IPS-NIHi7 (cell line): ENCODE measurements at regions not wholly inside any gene's neighbourhood (a gene's known extent, or its start where the extent isn't known, plus 50 kb on each side); places are given as distances from the start of the nearest gene placed in this dataset.

Source experiments
- DNase-seq: peaks from one replicate; pipeline ENCODE4 v3.0.0; 2012; ENCODE audit warnings: mixed read lengths; ENCODE audit errors: extremely low spot score

DNA sequence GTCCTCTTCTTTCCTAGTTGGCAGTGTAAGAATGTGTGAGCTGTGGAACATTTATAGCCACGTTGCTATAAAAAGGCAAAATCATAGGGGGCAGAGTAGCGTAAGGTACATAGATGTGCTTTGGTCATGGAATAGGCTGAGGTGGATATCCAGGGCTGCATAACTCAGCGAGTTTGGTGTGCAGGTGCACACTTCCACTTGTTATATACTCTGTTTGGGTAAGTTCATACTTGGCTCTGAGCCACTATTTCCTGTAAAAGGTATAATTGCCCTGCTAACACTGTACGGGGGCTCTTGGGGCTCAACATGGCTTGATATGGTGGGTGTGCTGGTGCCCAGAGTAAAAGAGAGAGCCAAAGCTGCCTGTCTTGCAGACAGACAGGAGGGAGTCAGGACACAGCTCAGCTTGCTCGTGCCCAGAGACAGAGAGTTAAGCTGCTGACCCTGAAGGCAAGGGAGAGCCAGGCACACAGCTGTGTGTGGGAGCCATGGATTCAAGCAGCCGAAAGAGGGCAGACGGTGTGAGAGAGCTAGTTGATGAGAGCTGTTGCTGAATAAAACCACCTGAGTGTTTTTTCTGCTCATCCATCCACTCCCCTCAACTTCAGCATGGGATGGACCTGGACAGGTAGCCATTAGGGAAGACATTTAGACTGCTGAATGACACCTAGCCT lies 126.7 kb downstream of the DKK1 start:
- no peak for DNase-seq

DNA sequence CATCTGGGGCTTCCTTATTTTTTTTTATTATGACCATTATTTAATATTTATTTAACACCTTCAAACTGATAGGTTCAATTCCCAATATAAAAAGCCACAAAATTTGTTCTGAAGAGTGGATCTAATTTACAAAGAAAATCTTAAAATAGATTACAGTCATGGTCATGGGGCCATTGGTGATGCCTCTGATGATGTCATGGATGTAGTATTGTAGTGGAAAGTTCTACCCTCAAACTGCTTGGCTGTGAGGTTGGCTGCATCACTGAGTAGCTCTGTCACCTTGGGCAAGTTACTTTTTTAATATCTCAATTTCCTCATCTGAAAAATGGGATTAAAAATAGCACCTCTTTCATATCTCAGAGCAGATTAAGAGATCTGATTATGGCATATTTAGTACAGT lies 128.5 kb downstream of the DKK1 start:
- DNase-seq, result no peak

DNA sequence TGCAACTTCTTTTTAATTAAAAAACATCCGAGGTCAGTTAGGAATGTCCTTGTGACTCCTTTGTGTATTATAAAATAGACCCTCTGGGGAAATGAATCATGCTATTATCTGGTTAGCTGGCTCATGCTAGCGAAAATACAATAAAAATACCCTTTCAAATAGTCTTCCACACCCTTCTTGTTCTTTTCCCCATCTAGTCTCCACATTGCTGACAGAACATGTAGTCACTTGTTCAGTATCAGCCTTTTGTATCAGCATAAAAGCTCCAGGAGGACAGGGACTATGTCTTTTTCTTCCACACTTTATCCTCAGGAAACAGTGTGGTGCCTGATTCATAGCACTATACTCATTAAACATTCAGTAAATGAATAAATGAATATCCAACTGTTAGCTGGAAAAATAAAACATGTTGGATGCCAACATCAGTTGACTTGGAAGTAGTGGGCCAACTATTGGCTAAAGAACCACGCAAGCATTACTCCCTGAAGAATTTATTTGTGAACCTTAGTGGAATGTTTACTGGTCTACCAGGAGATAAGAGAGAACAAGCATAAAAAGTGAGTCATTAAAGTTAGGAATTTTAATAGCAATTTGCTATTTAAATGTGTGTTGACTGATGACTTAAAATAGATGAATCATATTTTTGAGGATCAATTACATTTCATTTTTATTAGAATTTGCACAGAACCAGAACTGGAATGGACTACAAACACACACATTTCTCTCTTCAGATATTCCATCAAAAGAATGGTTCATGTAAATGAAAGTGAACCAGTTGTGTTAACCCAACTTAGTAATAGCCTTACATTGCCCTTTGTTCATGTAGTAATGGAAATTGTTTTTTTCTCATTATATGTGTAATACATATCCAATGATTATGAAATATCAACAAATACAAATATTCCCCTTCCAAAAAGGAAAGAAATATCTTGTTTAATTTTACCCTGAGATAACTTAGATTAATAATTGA lies 129.6 kb downstream of the DKK1 start:
- DNase-seq, result no peak

DNA sequence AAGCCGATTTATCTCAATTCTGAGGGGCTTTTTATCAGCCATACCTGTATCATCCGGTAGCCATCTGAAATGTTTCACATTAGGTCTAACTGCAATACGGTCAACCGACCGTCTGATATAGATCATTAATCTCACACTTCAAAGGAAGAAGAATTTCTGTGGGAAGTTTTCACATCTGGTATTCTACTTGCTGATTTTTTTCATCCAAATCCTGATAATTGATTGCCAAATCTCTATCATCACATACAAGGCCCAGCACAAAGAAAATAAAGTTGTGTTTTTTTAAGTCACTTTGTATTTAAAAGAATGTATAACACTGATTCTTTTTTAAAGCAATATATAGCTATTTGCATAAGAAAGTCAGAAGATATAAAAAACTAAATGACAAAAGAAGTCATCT lies 132.3 kb downstream of the DKK1 start:
- DNase-seq, result no peak

DNA sequence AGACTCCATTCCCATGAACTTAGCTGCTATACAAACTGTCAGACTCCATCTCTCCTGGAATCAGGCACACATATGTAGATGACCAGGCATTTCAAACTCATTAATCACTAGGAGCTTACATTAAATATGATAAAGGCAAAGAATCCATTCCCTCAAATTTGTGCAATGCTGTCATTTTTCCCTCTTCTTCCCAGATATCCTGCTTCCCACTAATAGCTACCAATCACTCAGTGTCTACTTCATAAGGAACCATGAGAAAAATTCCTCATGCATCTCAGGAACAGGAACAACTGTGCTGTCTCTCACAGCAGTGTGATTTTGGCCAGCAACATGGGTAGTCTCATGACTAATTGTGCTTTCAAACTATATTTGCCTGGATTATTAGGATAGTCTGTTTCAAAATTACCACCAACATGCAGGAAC lies 133.9 kb downstream of the DKK1 start:
- DNase-seq, result no peak

DNA sequence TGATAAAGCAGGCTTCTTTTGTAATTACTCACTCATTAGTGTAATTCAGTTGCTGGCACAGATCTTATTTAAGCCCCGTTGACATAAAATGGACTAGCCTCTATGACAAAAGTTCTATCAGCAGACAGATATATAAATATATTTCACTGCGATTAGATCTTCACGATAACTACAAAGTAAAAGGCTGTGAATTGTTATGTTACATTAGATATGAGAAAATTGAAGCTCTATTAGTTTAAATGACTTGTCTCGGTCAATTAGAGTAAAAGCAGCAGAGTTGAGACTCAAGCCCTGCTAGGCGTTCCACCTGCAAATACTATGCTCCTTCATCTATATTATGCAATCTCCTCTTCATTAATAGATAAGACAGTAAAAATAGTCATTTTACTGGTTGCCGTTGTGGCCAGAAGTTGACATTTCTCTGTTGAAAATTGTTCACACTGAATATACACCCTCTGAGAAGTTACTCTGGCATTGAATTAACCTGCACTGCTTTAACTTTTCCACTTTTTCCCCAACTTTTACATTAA lies 136.7 kb downstream of the DKK1 start:
- DNase-seq, result no peak

DNA sequence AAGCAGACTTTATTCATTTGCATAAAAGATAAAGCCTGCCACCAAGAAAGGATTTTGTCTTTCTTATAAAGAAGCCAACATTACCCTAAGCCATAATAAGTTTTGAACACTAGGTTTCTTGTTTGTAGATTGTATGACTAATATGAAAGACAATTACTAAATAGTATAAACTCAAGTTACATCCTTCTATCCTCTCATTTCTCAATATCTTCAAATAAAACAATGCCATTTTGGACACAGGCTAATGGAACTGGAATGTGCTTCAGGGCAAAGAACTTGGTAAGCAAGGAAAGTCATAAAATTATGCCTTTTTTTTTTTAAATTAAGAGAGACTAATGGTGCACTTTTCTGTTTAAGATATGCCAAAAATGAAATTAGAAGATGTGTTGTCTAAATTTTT lies 137.7 kb downstream of the DKK1 start:
- no peak for DNase-seq

DNA sequence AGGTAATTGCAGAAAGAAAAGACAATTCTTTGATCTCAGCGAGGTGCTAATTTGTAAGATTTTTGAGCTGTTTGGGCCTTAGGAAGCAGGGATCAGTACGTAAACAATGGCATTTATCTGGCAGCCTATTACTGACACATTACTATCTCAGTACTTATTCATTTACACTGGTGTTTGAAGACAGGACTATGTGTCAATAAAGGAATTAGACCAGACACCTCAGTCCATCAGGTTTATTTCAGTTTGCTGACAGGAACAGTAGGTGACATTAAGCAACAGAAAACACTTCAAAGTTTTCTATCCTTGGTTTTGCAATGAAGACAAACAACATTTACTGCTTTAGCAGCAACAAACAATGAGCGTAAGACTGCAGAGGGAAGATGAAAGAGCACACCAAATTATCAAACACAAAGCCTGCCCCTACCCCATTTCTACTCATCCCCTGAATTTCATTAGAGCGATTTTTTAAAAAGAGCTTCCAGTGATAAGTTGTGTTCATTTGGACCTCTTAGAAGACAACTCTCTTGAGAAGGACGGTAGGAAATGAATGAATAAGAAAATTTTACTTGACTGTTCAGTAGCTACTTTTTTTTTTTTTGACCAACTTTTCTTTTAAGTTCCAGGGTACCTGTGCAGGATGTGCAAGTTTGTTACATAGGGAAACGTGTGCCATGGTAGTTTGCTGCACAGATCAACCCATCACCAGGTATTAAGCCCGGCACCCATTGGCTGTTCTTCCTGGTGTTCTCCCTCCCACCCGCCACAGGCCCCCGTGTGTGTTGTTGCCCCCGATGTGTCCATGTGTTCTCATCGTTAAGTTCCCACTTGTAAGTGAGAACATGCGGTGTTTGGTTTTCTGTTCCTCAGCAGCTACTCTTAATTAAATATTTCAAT lies 138.8 kb downstream of the DKK1 start:
- peak; percentile 19 for DNase-seq

DNA sequence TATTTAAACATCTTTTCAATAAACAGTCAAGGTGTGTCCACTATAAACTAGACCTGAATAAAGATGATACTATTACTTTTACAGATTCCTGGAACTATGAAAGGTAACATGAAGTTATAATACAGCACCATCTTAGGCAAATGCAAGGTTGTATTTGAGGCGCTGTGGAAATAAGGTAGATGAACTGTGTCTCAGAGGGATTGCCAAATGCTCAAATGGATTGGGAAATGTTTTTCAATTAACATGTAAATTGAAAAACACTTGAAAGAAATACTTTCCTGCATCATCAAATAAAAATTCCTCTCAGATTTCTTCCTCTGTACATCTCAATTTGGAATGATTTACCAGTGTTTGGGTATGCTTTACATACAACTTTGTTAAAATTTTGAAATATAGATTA lies 139.4 kb downstream of the DKK1 start:
- DNase-seq, result no peak

DNA sequence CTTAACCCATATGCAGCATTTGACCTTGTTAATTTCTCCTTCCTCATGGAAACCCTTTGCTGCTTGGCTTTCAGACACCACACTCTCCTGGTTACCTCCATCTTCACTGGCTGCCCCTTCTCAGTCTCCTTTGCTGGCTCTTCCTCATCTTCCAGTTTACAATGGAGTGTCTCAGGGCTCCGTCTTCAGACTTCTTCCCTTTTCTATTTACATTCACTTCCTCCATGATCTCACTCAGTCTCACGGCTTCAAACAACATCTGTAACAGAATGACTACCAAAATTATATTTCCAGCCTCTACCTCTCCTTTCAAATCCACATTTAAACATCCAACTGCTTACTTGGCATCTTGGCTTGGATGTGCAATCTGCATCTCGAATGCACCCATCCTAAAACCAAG lies 140.4 kb downstream of the DKK1 start:
- DNase-seq, result no peak

DNA sequence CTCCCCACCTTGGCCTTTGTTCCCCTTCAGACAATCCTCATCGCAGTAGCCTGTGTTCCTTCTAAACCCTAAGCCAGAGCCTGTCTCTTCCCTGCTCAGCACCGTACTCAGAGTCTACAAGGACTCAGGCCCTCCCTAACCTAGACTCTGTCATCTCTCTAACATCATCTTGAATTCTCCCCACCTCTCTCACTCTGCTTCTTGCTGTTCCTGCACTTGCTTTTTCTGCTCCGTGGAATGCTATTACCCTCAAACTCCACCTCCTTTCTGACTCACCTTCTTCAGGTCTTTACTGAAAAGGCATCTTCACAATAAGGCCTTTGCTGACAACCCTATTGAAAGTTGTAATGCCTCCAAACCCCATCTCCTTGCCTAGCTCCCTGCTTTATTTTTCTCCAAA lies 141.0 kb downstream of the DKK1 start:
- DNase-seq, result no peak

DNA sequence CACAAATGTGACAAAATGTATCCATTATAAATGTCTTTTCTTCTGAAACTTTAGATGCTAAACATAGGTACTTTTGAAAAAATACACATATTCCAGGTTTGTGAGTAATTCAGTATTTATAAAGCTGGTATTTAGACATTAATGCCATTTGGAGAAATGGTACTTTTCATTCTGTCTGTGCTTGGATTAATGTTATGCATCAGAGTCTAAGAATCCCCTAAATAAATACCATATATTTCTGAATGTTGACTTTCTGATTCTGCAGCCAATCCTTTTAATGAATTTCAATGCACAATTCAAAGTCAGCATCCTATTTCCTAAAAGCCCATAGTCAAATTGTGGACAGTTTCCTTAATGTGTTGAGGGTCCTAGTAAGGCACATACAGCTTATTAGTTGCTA lies 145.0 kb downstream of the DKK1 start:
- DNase-seq, result no peak

DNA sequence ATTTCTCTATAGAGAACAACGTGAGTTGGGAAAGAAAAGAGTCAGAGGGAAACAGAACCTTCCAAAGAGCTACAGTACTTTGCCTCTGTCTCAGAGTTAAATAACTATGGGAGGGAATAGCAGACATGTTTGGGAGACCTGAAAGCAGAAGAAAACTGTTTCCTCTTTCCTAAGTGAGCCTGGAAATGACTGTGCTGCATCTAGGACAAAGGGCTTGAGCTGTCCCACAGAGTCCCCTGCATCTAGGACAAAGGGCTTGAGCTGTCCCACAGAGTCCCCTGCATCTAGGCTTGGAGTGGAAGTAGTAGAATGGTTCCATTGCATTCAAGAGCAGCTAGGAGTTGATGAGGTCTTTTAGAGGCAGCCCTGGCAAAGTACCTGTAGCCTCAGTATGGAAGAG lies 149.7 kb downstream of the DKK1 start:
- DNase-seq, result no peak

DNA sequence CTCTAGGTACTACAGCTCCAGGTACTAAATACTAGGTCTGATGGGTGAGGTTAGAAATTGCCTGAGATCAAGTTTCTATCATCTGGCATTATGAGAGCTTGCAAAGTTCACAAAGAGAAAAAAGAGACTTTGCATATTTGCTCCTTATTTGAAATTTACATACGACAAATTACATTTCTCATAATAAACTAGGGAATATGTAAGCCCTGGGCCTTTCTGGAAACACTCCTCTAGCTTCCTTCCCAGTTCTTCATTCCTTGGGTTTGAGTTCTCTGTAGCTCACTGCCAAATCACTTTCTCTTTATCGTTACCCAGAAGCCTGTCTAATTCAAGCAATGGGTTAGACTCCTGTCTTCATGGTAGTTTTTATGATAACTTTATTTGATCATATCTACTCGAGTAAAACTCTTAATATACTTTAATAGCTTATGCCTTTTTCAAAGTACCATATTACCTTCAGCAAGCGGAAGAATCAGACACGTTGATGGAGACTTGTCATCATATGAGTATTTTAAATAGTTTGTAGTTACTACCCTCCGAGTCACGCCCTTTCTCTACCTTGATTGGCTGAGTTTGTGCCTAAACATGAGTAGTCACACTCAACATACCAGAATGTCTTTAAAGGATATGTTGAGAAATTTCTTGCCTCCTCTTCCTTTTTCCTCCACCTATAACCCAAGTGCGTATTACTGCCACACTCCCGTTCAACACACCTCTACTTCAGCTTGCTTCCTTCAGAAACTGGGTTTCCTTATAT lies 150.5 kb downstream of the DKK1 start:
- DNase-seq, result no peak

DNA sequence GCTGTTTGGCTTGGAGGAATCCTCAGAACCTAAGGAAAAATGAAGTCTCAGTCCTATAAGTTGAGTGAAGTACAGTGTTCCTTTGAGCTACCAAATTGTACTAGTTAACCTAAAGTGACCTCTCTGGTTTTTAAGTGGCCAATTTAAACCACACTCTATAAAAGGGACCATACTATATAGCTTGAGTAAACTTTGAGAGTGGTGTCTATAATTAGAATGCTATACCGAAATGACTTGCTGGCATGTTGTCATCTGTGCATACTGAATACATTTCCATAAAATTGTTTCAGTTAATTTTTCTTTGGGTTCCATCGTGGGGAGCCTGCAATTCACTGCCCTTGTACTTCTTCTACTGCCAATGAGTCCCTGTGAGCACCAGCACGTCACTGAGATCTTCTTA lies 151.1 kb downstream of the DKK1 start:
- DNase-seq, result no peak

DNA sequence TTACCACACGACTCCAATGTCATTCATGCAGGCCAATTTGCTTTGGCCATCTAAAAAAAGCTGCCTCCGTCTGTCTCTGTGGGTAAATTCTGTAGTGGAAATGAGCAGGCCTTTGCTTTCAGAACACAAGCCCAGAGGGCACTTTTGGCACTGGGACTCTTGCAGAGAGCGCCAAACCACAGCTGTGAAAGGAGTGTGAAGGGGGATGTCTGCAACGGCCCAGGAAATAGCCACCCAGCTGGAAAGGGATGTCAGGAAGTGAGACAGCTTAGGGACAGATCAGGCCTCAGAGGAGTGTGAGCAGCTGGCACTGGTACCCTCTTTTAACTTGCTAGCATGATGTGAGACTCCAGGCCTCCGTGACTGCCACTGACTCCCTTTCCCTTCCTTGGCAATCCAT lies 152.4 kb downstream of the DKK1 start:
- no peak for DNase-seq

DNA sequence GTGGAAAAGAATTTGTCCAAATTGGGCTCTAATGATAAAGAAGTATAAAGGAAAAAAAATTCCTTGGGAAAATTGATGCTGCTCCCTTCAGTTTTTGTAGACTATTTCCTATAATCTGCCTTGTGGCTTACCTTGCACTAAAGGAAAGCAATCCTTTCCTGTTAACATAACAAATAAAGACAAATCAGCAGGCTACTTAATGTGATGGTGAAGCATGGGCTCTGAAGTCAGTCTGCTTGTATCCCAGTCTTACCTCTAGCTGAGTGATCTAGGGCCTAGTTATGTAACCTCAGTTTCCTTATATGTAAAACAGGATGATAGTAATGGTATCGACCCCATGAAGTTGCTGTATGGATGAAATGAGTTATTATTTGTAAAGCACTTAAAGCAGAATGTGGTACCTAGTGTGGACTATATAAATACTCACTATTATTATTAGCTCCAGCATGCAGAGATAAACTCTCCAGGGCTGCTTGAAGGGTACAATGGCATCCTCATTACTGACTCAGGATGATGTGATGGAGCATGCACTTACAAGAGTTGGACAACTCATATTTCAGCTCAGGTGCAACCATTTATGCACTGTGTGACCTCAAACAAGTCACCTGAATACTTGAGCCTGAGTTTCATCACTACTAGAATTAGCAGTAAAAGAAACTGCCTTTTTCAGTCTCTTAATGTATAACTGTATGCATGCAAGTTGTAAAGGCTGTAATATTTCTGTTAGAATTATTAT lies 156.1 kb downstream of the DKK1 start:
- DNase-seq, result no peak

DNA sequence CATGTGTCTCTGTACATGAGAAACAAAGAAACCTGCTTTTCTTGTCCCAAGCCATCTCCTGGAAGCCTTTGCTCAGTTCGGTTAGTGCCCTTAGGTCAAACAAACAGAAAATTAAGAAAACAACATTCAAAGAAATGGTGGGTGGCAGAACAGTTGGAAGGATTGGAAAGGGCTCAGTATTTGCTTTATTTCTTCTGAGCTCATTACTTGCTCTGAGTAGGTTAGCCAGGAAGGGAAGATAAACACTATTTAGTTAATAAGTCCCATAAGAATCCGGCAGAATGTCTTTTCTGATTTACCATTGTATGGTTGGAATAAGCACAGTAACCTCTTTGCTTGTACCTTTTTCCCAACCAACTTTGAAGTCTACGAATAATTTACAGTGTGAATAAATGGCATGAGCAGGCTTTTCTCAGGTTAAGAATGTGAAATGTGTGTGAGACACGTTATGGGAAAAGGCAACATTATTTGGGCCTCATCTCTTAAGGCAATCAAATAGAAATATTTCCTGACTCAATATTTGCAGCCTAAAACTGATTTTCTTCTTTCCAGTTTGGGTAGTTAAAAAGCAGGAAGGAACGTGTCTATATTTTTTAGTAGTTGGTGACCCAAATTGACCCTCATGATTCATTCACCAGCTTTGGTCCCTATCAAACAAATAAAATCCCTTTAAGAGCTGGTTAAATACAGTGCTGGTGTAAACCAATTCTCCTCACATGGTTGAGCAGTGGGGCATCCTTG lies 158.5 kb downstream of the DKK1 start:
- no peak for DNase-seq

DNA sequence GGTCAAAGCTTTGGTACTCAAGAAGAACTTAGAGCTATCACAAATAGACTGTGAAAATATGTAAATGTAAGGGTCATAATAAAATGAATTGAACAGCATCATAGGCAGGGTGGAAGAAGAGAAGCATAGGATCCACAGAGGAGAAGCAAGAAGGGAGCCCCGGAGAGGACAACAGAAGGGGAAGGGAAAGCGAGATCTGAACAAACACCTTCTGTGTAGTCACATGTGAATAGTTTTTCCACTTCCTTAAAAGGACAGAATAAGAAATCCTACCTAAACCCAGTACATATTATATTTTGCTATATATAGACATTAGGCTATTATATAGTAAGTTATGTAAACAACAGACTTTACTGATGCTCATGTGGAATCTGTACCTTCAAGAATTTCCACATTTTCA lies 160.2 kb downstream of the DKK1 start:
- DNase-seq, result no peak

DNA sequence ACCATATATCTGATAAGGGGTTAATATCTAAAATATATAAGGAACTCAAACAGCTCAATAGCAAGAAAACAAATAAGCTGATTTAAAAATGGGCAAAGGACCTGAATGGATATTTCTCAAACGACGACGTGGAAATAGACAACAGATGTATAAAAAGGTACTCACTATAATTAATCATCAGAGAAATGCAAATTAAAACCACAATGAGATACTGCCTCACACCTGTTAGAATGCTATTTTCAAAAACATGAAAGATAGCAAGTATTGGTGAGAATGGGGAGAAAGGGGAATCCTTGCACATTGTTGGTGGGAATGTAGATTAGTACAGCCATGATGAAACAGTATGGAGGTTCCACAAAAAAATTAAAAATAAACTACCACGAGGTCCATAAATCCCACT lies 163.2 kb downstream of the DKK1 start:
- DNase-seq, result no peak
